ENCODE measurements at regions not wholly inside any gene's neighbourhood (a gene's known extent, or its start where the extent isn't known, plus 50 kb on each side); places are given as distances from the start of the nearest gene placed in this dataset.
"Not testable (repeated sequence)": the region's sequence is repeated elsewhere in the genome, so short reads cannot be mapped to it uniquely, and the experiment has no call there.

GRCh38 chr2:54030806-54031205, 60.0 kb upstream of the PSME4 start:
- DNase-seq: no peak

DNA sequence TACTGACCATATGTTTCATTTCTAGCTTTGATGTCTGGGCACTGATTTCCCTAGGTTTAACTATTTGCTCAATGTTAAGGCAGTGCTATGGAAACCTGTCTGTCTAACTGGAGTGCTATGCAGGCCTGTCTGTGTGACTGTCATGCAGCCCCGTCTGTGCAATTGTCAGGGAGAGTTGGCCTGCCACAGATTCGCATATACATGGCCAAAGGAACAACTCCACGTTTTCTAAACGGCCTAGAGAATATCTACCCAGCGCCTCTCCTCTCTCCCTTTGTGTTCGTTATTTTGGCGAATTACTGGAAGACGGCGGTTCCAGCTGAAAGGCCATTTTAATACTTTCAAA, 59.6 kb upstream of the PSME4 start:
- DNase-seq: no peak

GRCh38 chr2:54029721-54030395, 59.1 kb upstream of the PSME4 start:
- no peak for DNase-seq

DNA sequence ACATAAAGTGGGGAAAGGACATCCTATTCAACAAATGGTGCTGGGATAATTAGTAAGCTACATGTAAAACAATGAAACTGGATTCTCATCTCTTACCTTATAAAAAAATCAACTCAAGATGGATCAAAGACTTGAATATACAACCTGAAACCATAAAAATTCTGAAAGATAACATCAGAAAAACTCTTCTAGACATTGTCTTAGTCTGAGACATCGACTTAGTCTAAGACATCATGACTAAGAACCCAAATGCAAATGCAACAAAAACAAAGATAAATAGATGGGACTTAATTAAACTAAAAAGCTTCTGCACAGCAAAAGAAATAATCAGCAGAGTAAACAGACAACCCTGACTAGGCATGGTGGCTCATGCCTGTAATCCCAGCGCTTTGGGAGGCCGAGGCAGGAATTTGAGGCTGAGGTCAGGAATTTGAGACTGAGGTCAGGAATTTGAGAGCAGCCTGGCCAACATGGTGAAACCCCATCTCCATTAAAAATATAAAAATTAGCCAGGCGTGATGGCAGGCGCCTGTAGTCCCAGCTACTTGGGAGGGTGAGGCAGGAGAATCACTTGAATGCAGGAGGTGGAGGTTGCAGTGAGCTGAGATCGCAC, 54.8 kb upstream of the PSME4 start:
- DNase-seq: not testable (repeated sequence)

DNA sequence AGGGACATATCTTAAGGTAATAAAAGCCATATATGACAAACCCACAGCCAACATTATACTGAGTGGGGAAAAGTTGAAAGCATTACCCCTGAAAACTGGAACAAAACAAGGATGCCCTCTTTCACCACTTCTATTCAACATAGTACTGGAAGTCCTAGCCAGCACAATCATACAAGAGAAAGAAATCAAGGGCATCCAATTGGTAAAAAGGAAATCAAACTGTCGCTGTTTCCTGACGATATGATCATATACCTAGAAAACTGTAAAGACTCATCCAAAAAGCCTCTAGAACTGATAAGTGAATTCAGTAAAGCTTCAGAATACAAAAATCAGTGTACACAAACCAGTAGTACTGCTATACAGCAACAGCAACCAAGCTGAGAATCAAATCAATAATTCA, 53.8 kb upstream of the PSME4 start:
- DNase-seq: no peak

- no peak for DNase-seq
Observed at GRCh38 chr2:54021702-54022101, 50.9 kb upstream of the PSME4 start.

DNA sequence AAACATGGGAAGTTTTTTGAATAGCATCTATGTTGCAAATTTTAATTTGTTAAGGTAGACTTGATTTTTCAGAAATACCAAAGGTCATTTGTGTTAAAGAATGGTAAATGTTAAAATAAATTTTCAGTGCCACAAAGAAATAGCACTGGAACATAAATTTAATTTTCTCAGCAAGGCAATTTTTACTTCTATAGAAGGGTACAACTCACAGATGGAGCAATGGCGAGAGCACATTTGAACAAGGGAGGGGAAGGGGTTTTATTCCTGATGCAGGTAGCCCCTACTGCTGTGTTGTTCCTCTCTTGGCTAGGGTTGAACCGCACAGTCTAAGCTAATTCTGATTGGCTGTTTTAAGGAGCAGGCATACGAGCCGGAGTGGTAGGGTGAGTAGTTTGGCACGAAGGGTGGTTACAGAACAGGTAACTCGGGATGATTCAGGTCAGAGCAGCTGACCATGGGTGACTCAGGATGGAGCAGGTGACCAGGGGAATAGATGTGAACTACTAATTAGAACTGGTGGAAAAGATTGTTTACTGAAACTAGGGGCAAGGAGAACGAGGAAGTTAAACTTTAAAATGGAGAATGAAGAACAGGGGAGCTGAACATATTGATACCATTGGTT, 50.1 kb upstream of the PSME4 start:
- DNase-seq: no peak

Data from stimulated activated CD8-positive, alpha-beta memory T cell treated with anti-CD3 and anti-CD28 coated beads, Interleukin-4, amount 100 ng/mL, for 48 hours (primary cell).